GM19023 (cell line): ENCODE measurements at regions not wholly inside any gene's neighbourhood (a gene's known extent, or its start where the extent isn't known, plus 50 kb on each side); places are given as distances from the start of the nearest gene placed in this dataset.

Experiments
- ATAC-seq: cut with Tn5 transposase; IDR thresholded peaks from one replicate; pipeline ENCODE4 v1.9.1; 2021; ENCODE audit warnings: mild to moderate bottlenecking, moderate library complexity; ENCODE audit not compliant: unreplicated experiment

GRCh38 chr17:83144421-83145357, 65.3 kb downstream of the METRNL start:
- ATAC-seq = no peak

- ATAC-seq = no peak
Measured at GRCh38 chr17:83145358-83145738, 65.9 kb downstream of the METRNL start.

- ATAC-seq = no peak
Measured at GRCh38 chr17:83145831-83146230, 66.4 kb downstream of the METRNL start.

- ATAC-seq = no peak
Measured at GRCh38 chr17:83146347-83146746, 66.9 kb downstream of the METRNL start.

GRCh38 chr17:83147280-83147679, 67.9 kb downstream of the METRNL start:
- ATAC-seq = no peak

GRCh38 chr17:83148317-83149028, 69.1 kb downstream of the METRNL start:
- ATAC-seq = no peak

GRCh38 chr17:83149029-83149725, 69.8 kb downstream of the METRNL start:
- no peak for ATAC-seq

- no peak for ATAC-seq
Measured at GRCh38 chr17:83149761-83150251, 70.4 kb downstream of the METRNL start.

- no peak for ATAC-seq
Measured at GRCh38 chr17:83150369-83151055, 71.1 kb downstream of the METRNL start.

- ATAC-seq = no peak
Measured at GRCh38 chr17:83151056-83151441, 71.6 kb downstream of the METRNL start.

GRCh38 chr17:83151442-83152226, 72.2 kb downstream of the METRNL start:
- no peak for ATAC-seq

- ATAC-seq = no peak
Measured at GRCh38 chr17:83152227-83152744, 72.9 kb downstream of the METRNL start.

GRCh38 chr17:83152745-83153611, 73.6 kb downstream of the METRNL start:
- no peak for ATAC-seq

- no peak for ATAC-seq
Measured at GRCh38 chr17:83153681-83154310, 74.4 kb downstream of the METRNL start.

- no peak for ATAC-seq
Measured at GRCh38 chr17:83154311-83155127, 75.1 kb downstream of the METRNL start.

GRCh38 chr17:83155128-83156121, 76.0 kb downstream of the METRNL start:
- ATAC-seq = no peak
